ENCODE measurements at regions not wholly inside any gene's neighbourhood (a gene's known extent, or its start where the extent isn't known, plus 50 kb on each side); places are given as distances from the start of the nearest gene placed in this dataset.

- TF ChIP-seq POLR2A (IDR thresholded peaks at IDR 0.05; ENCODE audit: low read depth, low read length): no peak
- no peak for TF ChIP-seq POLR2AphosphoS5 (IDR thresholded peaks at IDR 0.05; ENCODE audit: low read depth, low read length)
Measured at GRCh38 chr1:209046058-209046417, 537.5 kb upstream of the CAMK1G start.

Measured in GM12891 (cell line).